Stimulated activated naive B cell treated with anti-CD40 and anti-IgM and Interleukin-4, amounts not matched to agents 10 μg/mL and 1 μg/mL and 100 μg/mL, for 72 hours (primary cell): ENCODE measurements at regions not wholly inside any gene's neighbourhood (a gene's known extent, or its start where the extent isn't known, plus 50 kb on each side); places are given as distances from the start of the nearest gene placed in this dataset.
"Not testable (repeated sequence)": the region's sequence is repeated elsewhere in the genome, so short reads cannot be mapped to it uniquely, and the experiment has no call there.

Experiments used
- ATAC-seq, 2 donors: fragments of 150-1000 bp; cut with Tn5 transposase; replicated peaks; 2 replicates each; pipeline ENCODE4 v1.10.0; 2021; ENCODE audit warnings: moderate library complexity in 1 of 2
- DNase-seq: peaks from one replicate; pipeline ENCODE4 v3.0.0; 2021
- H3K27ac Mint-ChIP-seq: one replicate; pipeline ENCODE4 v1.8.0; 2022; ENCODE audit warnings: mild to moderate bottlenecking, mixed read lengths
- H3K27me3 Mint-ChIP-seq, 2 donors: one replicate each; pipeline ENCODE4 v1.8.0; 2022; ENCODE audit warnings: mixed read lengths in 2 of 2
- H3K36me3 Mint-ChIP-seq, 2 donors: one replicate each; pipeline ENCODE4 v1.8.0; 2022; ENCODE audit warnings: mixed read lengths in 2 of 2, mild to moderate bottlenecking in 1 of 2
- H3K4me1 Mint-ChIP-seq, 2 donors: one replicate each; pipeline ENCODE4 v1.8.0; 2022; ENCODE audit warnings: mixed read lengths in 2 of 2, mild to moderate bottlenecking in 1 of 2
- H3K4me3 Mint-ChIP-seq, 2 donors: one replicate each; pipeline ENCODE4 v1.8.0; 2022; ENCODE audit warnings: mild to moderate bottlenecking in 2 of 2, mixed read lengths in 2 of 2, moderate library complexity in 1 of 2
- H3K9me3 Mint-ChIP-seq, 2 donors: one replicate each; pipeline ENCODE4 v1.8.0; 2022; ENCODE audit warnings: mixed read lengths in 2 of 2, mild to moderate bottlenecking in 1 of 2

DNA sequence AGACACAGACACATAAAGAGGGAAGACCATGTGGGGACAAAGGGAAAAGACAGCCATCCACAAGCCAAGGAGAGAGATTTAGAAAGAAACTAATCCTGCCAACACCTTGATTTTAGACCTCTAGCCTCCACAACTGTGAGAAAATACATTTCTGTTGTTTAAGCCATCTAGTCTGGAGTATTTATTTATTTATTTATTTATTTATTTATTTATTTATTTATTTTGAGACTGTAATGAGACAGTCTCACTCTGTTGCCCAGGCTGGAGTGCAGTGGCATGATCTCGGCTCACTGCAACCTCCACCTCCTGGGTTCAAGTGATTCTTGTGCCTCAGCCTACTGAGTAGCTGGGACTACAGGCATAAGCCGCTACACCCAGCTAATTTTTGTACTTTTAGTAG lies 259.3 kb downstream of the PARM1 start:
- not testable (repeated sequence) for ATAC-seq, H3K27ac Mint-ChIP-seq, H3K4me1 Mint-ChIP-seq, DNase-seq, H3K36me3 Mint-ChIP-seq, H3K4me3 Mint-ChIP-seq, H3K9me3 Mint-ChIP-seq
- peaks cover 16 to 18% of the 10 kb centered on the region in 2 donors for H3K27me3 Mint-ChIP-seq

DNA sequence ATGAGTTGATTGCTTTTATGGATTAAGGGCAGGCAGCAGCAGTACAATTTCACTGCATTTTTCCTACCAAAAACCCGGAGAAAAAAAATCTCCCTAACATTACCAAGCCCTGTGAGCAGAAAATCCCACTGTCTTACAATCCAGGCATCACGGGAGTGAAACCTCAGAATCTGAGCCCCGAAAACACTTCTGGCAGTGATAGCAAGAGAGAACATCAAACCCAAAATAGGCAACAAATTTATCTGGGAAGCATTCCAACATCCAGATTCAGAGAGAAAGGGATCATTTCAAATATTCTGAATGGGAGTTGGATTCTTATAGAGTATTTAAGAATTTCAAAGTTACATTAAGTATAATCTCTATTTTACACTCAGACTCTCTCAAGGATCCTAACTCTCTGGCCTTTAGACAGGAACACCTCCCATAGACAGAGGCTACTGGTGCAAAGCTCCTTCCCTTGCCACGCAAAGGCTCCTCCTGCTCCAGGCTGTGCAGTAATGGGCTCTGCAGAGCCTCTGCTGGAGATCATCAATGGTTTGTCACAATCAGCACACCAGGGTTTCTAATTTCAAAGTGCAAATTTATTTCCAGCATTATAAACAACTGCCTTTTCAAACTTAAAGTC lies 256.9 kb downstream of the PARM1 start:
- DNase-seq (no peak), ATAC-seq (no peak)
- Mint-ChIP-seq H3K27ac (no peak overlapping the region), H3K9me3 (peaks cover 0 to 4% of the 10 kb centered on the region in 2 donors), H3K27me3 (peaks cover 16 to 23% of the 10 kb centered on the region in 2 donors), H3K4me3 (no peak overlapping the region), H3K4me1 (no peaks in the 10 kb centered on the region), H3K36me3 (no peaks in the 10 kb centered on the region)

DNA sequence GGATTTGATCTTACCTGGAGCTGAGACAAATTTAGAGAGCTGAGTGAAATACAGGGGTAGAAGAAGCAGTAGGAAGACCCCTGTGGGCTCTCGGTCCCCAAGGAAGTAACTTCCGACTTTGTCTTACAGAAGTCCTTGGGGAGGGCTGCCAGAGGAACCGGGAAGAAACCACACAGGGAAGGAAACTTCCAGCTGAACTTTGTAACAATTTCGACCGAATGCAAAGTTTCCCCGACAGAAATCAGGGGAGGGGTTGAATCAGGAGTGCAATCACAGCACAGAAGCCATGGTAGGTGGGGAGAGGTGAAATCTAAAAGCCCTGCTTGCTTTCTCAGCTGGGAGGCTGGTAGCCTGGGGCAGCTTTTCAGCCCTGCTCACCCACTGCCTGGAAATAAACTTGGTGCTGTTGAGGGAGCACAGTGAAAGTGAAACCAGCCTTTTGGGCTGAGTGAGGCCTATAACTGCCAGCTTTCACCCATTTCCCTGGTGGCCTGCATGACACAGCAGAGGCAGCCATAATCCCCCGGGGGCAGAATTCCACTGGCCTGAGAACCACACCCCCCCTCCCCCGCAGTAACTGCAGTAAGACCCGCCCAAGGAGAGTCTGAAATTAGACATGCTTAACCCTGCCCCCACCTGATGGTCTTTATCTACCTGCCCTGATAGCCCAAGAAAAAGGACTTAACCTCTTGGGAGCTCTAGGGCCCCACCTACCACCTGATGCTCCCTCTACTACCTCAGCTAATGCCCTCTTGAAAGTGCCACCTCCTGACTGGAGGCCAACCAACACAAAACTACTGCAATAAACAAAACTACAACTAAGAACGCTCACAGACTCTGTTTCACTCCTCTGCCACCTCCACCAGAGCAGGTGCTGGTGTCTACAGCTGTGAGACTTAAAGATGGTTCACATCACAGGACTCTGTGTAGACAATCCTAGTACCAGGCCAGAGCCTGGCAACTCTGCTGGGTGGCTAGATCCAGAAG lies 248.2 kb downstream of the PARM1 start:
- Mint-ChIP-seq H3K27me3 (peaks cover 8 to 12% of the 10 kb centered on the region in 2 donors), H3K36me3 (peaks cover 5 to 7% of the 10 kb centered on the region in 2 donors), H3K4me3 (peak overlapping the region; percentile 14 to 31), H3K9me3 (peaks cover 9 to 11% of the 10 kb centered on the region in 2 donors), H3K4me1 (peaks cover 19 to 26% of the 10 kb centered on the region in 2 donors), H3K27ac (peak overlapping the region; percentile 89)
- DNase-seq (peak; percentile 13), ATAC-seq (peak; percentile 73 to 89)

DNA sequence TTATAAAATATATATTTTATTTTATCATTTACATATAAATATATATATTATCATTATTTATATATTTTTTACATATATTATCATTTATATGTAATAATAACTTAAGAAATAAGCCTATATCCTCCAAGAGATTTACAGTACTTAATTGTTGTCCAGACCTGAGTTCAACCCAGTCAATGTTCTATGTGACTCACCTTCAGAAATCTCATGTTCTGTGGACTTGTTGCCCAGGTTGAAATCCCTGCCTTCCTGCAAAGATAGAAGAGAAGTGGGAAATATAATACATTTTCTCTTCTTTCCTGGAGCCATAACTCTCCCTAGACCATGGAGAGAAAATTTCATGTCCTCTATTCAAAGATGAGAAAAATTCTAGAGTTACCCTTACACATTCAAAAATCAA lies 247.3 kb downstream of the PARM1 start:
- Mint-ChIP-seq H3K27ac (peak overlapping the region; percentile 89), H3K4me1 (peaks cover 19 to 26% of the 10 kb centered on the region in 2 donors), H3K9me3 (peaks cover 7 to 9% of the 10 kb centered on the region in 2 donors), H3K27me3 (peaks cover 4 to 8% of the 10 kb centered on the region in 2 donors), H3K36me3 (peaks cover 5 to 7% of the 10 kb centered on the region in 2 donors), H3K4me3 (peak overlapping the region in 1 of 2 donors; percentile 30)
- DNase-seq: no peak
- no peak for ATAC-seq

DNA sequence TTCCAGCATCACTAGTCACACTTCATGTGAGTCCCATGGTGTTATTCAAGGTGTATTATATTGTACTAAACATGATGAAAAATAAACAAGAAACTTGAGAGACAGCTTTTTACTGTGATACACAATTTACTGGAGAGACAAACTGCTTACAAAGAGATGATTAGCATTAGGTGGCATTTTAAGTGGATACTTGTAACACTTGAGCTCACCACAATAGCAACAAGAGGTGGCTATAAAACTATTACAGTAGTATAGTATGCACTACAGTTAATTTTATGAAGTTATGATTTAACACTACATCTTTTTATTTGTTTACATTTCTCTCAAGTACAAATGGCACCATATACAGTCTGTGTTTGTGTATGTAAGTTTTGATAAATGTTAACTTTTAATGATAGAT lies 246.6 kb downstream of the PARM1 start:
- H3K27me3 Mint-ChIP-seq: peaks cover 0 to 8% of the 10 kb centered on the region in 2 donors
- ATAC-seq (no peak), DNase-seq (no peak)
- H3K36me3 Mint-ChIP-seq: peaks cover 5 to 7% of the 10 kb centered on the region in 2 donors
- H3K4me3 Mint-ChIP-seq: no peak overlapping the region
- peaks cover 7 to 9% of the 10 kb centered on the region in 2 donors for H3K9me3 Mint-ChIP-seq
- H3K4me1 Mint-ChIP-seq: peaks cover 19 to 26% of the 10 kb centered on the region in 2 donors
- H3K27ac Mint-ChIP-seq: no peak overlapping the region

DNA sequence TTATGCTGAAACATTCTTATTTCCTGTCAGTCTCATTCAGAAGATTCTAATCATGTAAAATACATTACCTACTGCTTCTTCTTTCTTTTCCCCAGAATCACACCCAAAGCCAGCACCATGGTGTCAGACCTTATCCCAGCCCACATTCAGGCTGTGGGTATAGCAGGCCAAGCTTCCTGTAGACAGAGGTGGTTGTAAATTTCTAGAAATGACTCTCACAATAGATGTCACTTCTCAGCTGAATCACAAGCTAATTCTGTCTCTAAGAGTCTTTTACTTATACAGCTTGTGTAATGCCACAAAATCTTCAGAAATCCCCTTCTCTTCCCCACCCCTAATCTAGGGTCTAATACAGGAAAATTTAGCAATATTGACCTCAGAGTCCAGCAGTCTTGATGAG lies 239.6 kb downstream of the PARM1 start:
- DNase-seq (peak; percentile 50), ATAC-seq (peak; percentile 98 to 99)
- H3K9me3 Mint-ChIP-seq: no peaks in the 10 kb centered on the region
- peaks cover 0 to 4% of the 10 kb centered on the region in 2 donors for H3K27me3 Mint-ChIP-seq
- peaks cover 14 to 24% of the 10 kb centered on the region in 2 donors for H3K4me1 Mint-ChIP-seq
- H3K27ac Mint-ChIP-seq: no peak overlapping the region
- H3K36me3 Mint-ChIP-seq: no peaks in the 10 kb centered on the region
- H3K4me3 Mint-ChIP-seq: peak overlapping the region in 1 of 2 donors; percentile 14

DNA sequence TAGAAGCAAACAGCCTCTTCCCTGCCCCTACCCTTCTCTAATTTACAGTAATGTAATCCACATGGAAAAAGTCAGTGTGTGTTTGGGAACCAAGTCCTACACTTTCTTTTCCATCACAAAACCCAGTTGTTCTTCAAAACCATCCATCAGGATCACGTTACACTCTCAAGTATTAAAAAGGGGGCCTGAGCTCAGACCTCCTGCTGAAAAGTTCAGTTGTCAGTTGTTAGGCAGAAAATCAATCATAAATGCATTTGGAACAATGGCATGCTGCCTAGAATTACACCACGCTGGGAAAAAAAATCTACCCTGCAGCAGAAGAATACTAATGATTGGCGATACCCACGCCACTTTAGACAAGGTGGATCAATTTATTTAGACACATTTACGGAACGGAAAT lies 236.5 kb downstream of the PARM1 start:
- H3K9me3 Mint-ChIP-seq: peaks cover 5 to 8% of the 10 kb centered on the region in 2 donors
- H3K27me3 Mint-ChIP-seq: peaks cover 8 to 11% of the 10 kb centered on the region in 2 donors
- no peak for ATAC-seq
- H3K4me1 Mint-ChIP-seq: peaks cover 15 to 36% of the 10 kb centered on the region in 2 donors
- no peak for DNase-seq
- H3K27ac Mint-ChIP-seq: no peak overlapping the region
- no peak overlapping the region for H3K4me3 Mint-ChIP-seq
- peaks cover 1 to 2% of the 10 kb centered on the region in 2 donors for H3K36me3 Mint-ChIP-seq

DNA sequence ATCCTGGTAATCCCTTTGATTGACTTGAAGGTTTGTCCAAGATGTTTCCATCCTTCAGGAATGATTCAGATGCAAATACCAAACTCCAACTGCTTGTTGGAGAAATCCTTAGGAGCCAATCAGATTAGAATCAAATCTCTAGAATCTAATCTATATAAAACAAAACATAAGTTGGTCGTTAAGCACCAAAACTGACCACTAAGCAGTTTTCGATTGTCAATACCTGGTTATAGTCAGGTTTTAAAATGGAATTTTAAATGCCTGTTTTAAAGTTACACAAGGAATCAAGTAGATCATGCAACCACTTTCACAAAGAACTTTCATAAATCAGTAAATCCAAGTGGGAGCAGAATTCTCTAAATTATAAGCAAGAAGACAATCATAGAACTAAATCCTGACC lies 236.1 kb downstream of the PARM1 start:
- H3K4me1 Mint-ChIP-seq: peaks cover 15 to 36% of the 10 kb centered on the region in 2 donors
- H3K36me3 Mint-ChIP-seq: peaks cover 1 to 2% of the 10 kb centered on the region in 2 donors
- peaks cover 8 to 11% of the 10 kb centered on the region in 2 donors for H3K27me3 Mint-ChIP-seq
- ATAC-seq: no peak
- DNase-seq: no peak
- H3K4me3 Mint-ChIP-seq: no peak overlapping the region
- H3K27ac Mint-ChIP-seq: no peak overlapping the region
- H3K9me3 Mint-ChIP-seq: peaks cover 5 to 8% of the 10 kb centered on the region in 2 donors

DNA sequence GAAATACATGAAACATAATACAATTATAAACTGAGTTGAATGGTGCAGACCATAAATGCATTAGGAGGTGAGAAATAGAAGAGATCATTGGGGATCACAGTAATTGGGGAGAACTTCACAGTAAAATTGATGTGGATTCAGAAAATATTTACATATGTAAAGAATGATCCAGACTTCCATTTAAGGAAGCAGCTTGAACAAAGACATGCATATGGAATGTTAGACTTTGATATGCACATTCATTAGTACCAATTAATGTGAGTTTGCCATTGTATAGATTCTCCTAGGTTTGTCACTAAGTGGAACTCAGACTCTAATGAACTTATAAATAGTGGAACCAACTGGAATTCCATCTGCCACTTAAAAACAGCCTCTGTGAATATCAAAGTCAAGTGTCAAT lies 235.6 kb downstream of the PARM1 start:
- peaks cover 15 to 35% of the 10 kb centered on the region in 2 donors for H3K4me1 Mint-ChIP-seq
- H3K36me3 Mint-ChIP-seq: peaks cover 1 to 2% of the 10 kb centered on the region in 2 donors
- no peak for DNase-seq
- ATAC-seq: no peak
- no peak overlapping the region for H3K4me3 Mint-ChIP-seq
- H3K27me3 Mint-ChIP-seq: peaks cover 8 to 11% of the 10 kb centered on the region in 2 donors
- no peak overlapping the region for H3K27ac Mint-ChIP-seq
- H3K9me3 Mint-ChIP-seq: peaks cover 5 to 8% of the 10 kb centered on the region in 2 donors

DNA sequence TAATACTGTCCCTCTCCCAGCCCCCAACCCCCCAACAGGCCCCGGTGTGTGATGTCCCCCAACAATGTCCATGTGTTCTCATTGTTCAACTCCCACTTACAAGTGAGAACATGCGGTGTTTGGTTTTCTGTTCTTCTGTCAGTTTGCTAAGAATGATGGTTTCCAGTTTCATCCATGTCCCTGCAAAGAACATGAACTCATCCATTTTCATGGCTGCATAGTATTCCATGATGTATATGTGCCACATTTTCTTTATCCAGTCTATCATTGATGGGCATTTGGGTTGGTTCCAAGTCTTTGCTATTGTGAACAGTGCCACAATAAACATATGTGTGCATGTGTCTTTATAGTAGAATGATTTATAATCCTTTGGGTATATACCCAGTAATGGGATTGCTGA lies 232.2 kb downstream of the PARM1 start:
- peaks cover 2 to 12% of the 10 kb centered on the region in 2 donors for H3K4me1 Mint-ChIP-seq
- H3K27ac Mint-ChIP-seq, H3K9me3 Mint-ChIP-seq, DNase-seq, H3K36me3 Mint-ChIP-seq, H3K4me3 Mint-ChIP-seq, ATAC-seq: not testable (repeated sequence)
- peaks cover 11 to 15% of the 10 kb centered on the region in 2 donors for H3K27me3 Mint-ChIP-seq

DNA sequence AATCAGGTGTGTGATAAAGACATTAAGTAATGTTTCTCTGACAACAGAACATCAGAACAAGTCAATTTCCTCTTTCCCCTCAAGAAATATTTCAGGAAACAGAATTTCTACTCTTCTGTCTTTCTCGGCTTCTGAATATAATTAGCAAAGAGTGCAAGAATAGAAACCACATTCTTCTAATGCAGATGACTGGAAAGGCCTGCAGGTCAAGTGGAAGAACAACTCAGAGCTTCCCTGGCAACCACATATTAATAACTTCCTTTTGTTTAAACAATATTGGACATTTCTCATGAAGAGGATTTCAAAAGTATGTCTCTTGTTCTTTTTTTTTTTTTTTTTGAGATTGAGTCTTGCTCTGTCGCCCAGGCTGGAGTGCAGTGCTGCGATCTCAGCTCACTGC lies 225.5 kb downstream of the PARM1 start:
- no peak overlapping the region for H3K27ac Mint-ChIP-seq
- no peak overlapping the region for H3K4me3 Mint-ChIP-seq
- H3K27me3 Mint-ChIP-seq: peaks cover 0 to 14% of the 10 kb centered on the region in 2 donors
- ATAC-seq: peak in 1 of 2 donors; percentile 56
- peaks cover 11 to 28% of the 10 kb centered on the region in 2 donors for H3K9me3 Mint-ChIP-seq
- no peak for DNase-seq
- peaks cover 7 to 20% of the 10 kb centered on the region in 2 donors for H3K36me3 Mint-ChIP-seq
- no peaks in the 10 kb centered on the region for H3K4me1 Mint-ChIP-seq

DNA sequence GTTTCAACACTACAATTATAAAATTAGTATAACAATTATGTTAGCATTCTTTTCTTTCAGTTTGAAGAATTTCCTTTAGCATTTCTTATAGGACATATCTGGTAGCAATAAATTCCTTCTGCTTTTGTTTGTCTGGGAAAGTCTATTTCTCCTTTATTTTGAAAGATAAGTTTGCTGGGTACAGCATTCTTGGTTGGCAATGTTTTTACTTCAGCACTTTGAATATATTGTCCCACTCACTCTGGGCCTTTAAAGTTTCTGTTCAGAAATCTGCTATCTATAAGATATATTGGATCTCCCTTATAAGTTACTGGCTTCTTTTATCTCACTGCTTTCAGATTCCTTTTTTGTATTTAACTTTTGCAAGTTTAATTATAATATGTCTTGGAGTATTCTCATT lies 222.1 kb downstream of the PARM1 start:
- no peak for ATAC-seq
- Mint-ChIP-seq H3K27ac (no peak overlapping the region), H3K9me3 (peaks cover 17 to 34% of the 10 kb centered on the region in 2 donors), H3K4me3 (no peak overlapping the region), H3K36me3 (peaks cover 7 to 20% of the 10 kb centered on the region in 2 donors), H3K27me3 (peaks cover 0 to 6% of the 10 kb centered on the region in 2 donors), H3K4me1 (no peaks in the 10 kb centered on the region)
- DNase-seq: no peak

DNA sequence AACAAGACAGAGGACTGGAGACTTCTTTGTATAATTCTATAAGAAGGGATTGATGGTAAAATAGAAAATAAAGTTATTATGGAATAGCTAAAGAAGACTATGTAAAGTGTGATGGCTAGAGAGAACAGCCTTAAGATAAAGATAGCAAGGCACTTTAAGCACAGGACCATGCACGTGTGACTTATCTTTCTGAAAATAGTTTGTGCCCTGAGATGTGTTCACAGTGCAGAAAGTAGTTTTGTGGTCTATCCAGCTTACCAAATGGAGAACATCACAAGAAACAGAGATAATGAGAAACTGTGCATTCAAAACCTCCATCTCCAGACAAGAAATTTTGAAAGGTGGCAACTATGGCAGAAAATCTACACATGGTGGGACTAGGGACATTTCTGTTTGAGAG lies 213.3 kb downstream of the PARM1 start:
- Mint-ChIP-seq H3K27me3 (no peaks in the 10 kb centered on the region), H3K36me3 (peaks cover 0 to 2% of the 10 kb centered on the region in 2 donors), H3K4me1 (peaks cover 13 to 25% of the 10 kb centered on the region in 2 donors), H3K4me3 (no peak overlapping the region), H3K9me3 (peaks cover 3 to 5% of the 10 kb centered on the region in 2 donors), H3K27ac (no peak overlapping the region)
- DNase-seq: no peak
- no peak for ATAC-seq

DNA sequence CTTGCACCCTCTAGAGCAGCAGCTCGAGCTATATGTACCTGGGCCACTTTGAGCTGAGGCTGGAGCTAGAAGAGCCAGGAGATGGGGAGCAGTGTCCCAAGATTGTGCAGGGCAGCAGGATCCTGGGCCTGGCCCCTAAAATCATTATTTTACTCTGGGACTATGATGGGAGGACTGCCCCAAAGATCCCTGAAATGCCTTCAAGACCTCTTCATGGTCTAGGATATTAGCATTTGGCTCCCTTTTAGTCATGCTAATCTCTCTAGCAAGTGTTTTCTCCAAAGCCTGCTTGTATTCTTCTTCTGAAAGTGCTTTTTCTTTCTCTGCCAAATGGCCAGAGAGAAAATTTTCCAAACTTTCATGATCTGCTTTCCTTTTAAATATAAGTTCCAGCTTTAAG lies 211.6 kb downstream of the PARM1 start:
- Mint-ChIP-seq H3K4me3 (no peak overlapping the region), H3K4me1 (peaks cover 13 to 25% of the 10 kb centered on the region in 2 donors), H3K9me3 (peaks cover 3 to 5% of the 10 kb centered on the region in 2 donors), H3K27me3 (no peaks in the 10 kb centered on the region), H3K36me3 (peaks cover 0 to 2% of the 10 kb centered on the region in 2 donors), H3K27ac (no peak overlapping the region)
- ATAC-seq: no peak
- DNase-seq: no peak
